MG63 (cell line): ENCODE measurements at regions not wholly inside any gene's neighbourhood (a gene's known extent, or its start where the extent isn't known, plus 50 kb on each side); places are given as distances from the start of the nearest gene placed in this dataset.

Experiments used
- DNase-seq: peaks from one replicate; pipeline ENCODE4 v3.0.0-alpha.2; 2020
- H3K27me3 ChIP-seq: fragments of 250-450 bp; sonication (Bioruptor Pico); 2 replicates; pipeline ENCODE4 v1.5.1; 2020; ENCODE audit warnings: mild to moderate bottlenecking, moderate library complexity
- H3K36me3 ChIP-seq: fragments of 250-450 bp; sonication (Bioruptor Pico); 2 replicates; pipeline ENCODE4 v1.5.1; 2020; ENCODE audit warnings: mild to moderate bottlenecking, moderate library complexity
- H3K4me3 ChIP-seq: fragments of 250-450 bp; sonication (Bioruptor Pico); 2 replicates; pipeline ENCODE4 v1.5.1; 2020; ENCODE audit warnings: mild to moderate bottlenecking, moderate library complexity
- H3K9me3 ChIP-seq: fragments of 250-450 bp; sonication (Bioruptor Pico); 2 replicates; pipeline ENCODE4 v1.5.1; 2020; ENCODE audit warnings: mild to moderate bottlenecking, moderate library complexity

DNA sequence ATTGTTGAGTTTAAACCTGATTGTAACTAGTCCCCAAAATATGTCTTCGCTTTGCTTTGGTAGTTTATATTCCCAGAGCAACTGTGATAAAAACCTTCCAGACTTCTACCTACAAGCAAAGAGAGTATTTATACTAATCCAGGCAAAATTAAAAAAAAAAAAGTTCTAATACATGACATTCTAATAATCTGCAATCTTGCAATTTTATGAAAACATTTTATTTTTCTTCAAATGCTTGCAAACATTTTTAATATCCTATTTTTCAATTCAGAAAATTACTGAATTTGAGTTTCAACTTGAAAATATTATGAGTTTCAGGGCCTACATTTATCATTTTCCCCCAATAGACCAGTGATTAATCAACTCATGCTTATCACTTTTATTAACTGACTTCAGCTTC is 830.2 kb upstream of the KLHL1 start:
- H3K9me3 ChIP-seq, result no peaks in the 10 kb centered on the region
- DNase-seq, result no peak
- no peaks in the 10 kb centered on the region for H3K27me3 ChIP-seq
- no peaks in the 10 kb centered on the region for H3K36me3 ChIP-seq
- no peak overlapping the region for H3K4me3 ChIP-seq

DNA sequence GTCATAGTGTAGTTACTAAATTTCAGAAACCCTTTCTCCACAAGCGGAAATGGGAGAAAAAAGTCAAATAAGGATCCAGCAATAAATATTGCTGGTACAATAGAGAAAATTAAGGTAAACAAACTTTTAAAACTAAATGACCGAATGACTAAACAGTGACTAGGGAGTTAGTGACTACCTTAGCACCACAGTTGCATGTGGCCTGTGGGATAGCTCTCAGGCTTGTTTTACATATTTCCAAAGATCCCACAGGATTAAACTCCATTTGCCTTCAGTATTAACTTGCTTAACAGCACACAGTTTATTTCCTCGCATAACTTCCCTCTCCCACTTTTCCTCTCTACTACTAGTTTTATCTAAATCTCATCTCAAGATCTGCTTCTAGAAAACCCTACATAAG is 824.3 kb upstream of the KLHL1 start:
- H3K9me3 ChIP-seq, result no peaks in the 10 kb centered on the region
- no peaks in the 10 kb centered on the region for H3K36me3 ChIP-seq
- no peak overlapping the region for H3K4me3 ChIP-seq
- no peaks in the 10 kb centered on the region for H3K27me3 ChIP-seq
- no peak for DNase-seq

DNA sequence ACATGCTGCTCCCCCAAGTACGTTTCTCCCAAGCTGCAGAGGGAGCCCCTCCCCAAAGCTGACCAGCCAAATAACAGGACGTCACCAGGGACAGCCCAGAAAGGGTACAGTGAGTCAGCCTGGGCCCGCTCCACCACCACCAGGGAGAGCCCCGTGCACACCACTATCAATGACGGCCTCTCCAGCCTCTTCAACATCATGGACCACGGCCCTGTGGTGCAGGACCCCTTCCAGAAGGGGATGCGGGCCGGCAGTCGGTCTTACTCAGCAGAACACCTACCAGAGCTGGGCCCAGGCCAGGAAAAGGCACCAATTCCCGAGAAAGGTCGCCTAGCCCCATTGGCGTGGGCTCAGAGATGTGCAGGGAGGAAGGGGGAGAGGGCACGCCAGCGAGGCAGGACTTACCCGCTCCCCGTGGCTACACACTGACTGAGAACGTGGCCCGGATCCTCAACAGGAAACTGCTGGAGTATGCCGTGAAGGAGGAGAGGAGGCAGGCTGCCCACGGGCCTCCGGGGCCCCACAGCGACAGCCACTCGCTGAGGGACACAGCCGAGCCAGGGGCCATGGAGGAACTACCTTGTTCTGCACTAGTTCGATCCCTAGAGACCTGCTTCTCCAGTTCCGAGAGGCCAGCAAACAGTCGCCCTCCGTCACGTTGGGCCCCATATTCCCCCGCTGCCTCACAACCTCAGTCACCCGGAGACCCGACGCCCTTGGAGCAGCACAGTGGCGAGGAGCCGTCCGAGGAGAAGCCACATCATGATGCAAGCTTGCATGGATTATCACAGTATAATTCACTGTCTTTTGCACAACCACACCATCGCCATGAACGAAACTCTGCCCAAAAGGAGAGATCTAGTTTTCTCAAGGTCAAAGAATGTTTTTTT is 815.9 kb upstream of the KLHL1 start:
- Histone ChIP-seq H3K4me3 (no peak overlapping the region), H3K9me3 (no peaks in the 10 kb centered on the region), H3K36me3 (no peaks in the 10 kb centered on the region), H3K27me3 (no peaks in the 10 kb centered on the region)
- DNase-seq, result no peak

DNA sequence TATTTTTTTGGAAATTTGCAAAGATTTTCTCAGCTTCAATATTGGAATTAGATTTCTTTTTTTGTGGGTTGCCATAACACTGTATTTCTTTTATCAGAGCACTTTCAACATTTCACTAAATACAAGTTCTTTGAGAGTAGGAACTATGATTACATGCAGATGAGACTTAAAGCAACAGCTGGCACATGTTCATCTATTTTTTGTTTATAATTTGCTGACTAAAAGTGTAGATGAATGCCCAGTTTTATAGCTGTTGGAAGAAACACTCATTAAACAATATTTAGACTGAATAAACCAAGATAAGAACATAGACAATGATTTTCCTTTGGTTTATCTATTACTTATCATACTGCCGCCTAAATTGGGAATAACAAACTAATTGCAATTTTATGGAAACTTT is 803.0 kb upstream of the KLHL1 start:
- no peaks in the 10 kb centered on the region for H3K27me3 ChIP-seq
- H3K36me3 ChIP-seq, result no peaks in the 10 kb centered on the region
- no peaks in the 10 kb centered on the region for H3K9me3 ChIP-seq
- no peak for DNase-seq
- no peak overlapping the region for H3K4me3 ChIP-seq

DNA sequence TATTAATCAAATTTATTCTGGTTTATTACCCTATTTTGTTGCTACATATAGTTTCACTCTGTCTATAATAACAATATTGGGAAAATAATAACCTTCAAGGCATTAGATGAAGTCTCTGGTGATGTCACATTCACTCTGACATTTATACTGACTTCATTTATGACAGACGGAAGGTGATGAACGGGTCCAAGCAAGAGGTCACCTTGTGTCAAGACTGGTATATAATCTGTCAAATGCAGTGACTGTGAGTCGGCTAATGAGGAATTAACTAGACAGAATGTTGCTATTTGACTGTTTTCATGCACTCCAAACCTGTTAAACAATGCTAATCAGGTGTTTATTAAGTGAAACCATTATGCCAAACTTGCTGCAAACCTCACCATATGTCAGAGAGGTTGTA is 800.5 kb upstream of the KLHL1 start:
- Histone ChIP-seq H3K4me3 (no peak overlapping the region), H3K36me3 (no peaks in the 10 kb centered on the region), H3K27me3 (no peaks in the 10 kb centered on the region), H3K9me3 (no peaks in the 10 kb centered on the region)
- no peak for DNase-seq

DNA sequence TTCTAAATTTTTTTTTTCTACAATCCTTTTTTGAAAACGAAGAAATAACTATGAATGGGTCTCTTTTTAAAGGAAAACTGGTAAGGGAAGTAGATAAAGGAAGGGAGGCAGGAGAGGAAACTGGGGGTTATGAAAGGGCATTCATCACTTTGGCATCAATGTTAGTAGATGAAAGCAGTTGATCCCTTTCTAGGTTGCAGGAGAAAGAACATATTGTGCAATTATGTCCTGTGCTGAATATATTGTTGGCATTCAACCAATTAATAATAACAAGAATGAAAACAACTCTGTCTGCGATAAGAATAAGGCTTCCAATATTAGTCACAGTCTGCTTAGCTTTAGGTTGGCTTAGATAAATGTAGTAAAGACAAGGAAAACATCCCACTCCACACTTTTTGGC is 796.8 kb upstream of the KLHL1 start:
- DNase-seq, result no peak
- no peak overlapping the region for H3K4me3 ChIP-seq
- no peaks in the 10 kb centered on the region for H3K27me3 ChIP-seq
- H3K36me3 ChIP-seq, result no peaks in the 10 kb centered on the region
- no peaks in the 10 kb centered on the region for H3K9me3 ChIP-seq

DNA sequence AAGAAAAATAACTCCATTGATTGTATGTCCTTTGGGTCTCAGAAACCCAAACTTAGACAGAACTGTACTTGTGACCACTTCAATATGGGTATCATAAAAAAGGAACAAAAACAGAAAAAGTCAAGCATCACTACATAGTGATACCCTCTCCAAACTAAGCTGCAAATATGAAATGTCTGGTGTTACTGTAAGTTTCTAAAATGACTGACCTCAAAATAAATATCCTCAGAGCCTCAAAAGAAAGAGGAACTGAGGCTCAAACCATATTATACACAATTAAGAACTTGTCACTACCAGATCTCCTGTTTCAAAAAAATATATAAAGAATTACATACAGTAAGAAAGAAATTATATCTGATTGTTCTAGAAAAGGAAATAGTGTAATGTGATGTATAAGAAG is 787.9 kb upstream of the KLHL1 start:
- Histone ChIP-seq H3K36me3 (no peaks in the 10 kb centered on the region), H3K9me3 (no peaks in the 10 kb centered on the region), H3K4me3 (no peak overlapping the region), H3K27me3 (no peaks in the 10 kb centered on the region)
- DNase-seq, result no peak

DNA sequence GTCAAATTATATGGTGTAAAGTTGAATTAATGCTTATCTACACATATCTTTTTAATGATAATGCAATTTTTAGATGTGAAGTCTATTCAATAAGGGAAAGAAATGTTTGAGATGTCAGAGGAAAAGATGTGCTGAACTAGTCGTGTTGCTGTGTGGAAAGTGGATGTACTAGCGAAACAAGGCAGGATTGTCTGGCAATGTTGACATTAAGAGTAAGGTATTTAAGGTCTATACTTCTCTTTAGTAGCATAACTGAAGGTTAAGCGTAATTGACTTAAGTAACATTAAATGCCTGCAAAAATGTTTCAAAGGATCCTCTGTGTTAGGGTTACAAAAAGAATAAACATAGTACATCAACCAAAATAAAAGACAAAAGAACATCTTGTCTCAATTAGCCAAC is 787.3 kb upstream of the KLHL1 start:
- H3K36me3 ChIP-seq, result no peaks in the 10 kb centered on the region
- no peaks in the 10 kb centered on the region for H3K9me3 ChIP-seq
- no peaks in the 10 kb centered on the region for H3K27me3 ChIP-seq
- H3K4me3 ChIP-seq, result no peak overlapping the region
- DNase-seq, result no peak

DNA sequence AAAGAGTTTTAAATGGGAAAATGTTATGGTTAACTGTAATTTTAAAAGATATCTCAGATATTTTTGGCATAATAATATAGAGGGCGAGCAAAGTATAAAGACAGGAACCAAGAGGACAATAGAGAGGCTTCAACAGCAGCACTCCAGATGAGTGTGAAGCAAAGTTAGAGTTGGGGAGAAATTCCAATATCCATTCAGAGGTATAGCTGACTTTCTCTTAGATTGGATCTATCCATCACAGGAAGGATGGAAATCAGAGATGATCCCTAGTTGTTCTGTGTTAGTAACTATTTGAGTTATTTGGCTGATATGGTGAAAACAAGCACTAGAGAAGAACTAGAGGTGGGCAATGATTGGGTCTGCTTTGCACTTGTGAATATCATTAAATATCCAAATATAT is 786.0 kb upstream of the KLHL1 start:
- no peak for DNase-seq
- no peaks in the 10 kb centered on the region for H3K9me3 ChIP-seq
- no peaks in the 10 kb centered on the region for H3K27me3 ChIP-seq
- H3K36me3 ChIP-seq, result no peaks in the 10 kb centered on the region
- no peak overlapping the region for H3K4me3 ChIP-seq

DNA sequence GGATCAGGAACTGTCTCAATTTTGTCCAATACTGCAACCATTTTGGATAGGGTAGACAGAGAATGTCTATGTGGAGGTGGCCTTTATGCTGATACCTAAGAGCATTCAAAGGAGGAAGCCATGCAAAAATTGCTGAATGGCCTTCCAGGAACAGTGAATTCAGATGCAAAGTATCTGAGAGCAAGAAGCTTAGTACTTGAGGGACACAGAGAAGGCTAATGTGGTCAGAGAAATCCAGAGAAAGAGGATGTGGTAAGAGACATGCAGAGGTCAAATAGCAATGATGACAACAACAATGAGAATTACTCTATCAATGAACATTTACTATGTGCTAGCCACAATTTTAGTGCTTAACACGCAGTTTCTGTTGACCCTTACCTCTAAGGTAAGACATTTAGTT is 785.6 kb upstream of the KLHL1 start:
- Histone ChIP-seq H3K9me3 (no peaks in the 10 kb centered on the region), H3K4me3 (no peak overlapping the region), H3K36me3 (no peaks in the 10 kb centered on the region), H3K27me3 (no peaks in the 10 kb centered on the region)
- DNase-seq, result no peak

DNA sequence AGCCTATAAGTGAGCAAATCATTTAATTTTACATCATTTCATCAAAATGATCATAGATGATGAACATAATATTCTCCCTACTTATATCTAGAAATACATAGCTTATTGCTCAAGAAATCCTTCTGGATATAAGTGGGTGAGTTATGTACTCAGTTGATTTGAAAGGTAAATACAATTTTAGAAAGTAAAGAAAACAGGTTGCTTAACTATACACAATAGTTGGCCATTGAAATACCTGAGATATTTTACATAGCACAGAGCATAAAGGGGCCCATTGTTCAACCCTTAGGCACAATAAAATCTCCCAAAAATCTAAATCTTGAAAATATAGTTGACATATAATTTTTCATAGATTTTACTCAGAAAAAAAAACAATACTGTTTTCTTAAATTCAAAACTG is 782.0 kb upstream of the KLHL1 start:
- DNase-seq, result no peak
- Histone ChIP-seq H3K36me3 (no peaks in the 10 kb centered on the region), H3K9me3 (no peaks in the 10 kb centered on the region), H3K27me3 (no peaks in the 10 kb centered on the region), H3K4me3 (no peak overlapping the region)

DNA sequence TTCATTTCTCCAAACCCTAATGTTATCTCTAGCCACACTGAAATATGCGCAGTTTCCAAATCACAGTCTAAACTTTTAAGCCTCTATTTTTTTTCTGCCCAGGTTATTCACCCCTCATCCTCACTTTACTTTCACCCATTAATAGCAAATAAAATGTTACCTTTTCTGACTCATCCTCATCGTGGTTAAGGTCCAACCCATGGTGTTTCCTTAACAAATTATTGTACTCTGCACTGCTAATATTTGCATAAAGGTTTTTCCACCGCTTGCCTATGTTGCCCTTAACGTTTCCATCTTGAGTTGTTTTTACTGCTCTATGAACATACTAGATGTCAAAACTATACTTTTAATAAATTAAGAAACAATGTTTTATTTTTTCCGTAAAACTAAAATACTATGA is 780.9 kb upstream of the KLHL1 start:
- no peaks in the 10 kb centered on the region for H3K27me3 ChIP-seq
- no peaks in the 10 kb centered on the region for H3K9me3 ChIP-seq
- H3K36me3 ChIP-seq, result no peaks in the 10 kb centered on the region
- no peak overlapping the region for H3K4me3 ChIP-seq
- DNase-seq, result no peak

DNA sequence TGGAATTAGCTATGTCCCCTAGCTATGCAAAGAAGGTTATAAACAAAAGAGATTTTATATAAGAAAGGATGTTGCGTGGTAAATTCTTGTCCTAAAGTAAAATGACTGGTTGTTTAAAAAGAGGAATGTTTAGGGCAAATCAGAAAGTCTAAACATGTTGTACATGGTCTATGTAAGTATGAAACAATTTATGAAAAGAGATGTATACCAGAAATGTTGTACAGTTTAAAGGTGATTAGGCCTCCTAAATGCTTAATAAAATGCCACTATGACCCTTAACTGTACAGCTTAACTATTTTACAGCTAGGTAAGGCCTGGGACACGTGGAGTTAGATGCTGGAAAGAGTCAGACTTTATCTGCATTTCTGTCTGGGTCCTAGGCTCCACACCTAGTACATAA is 775.9 kb upstream of the KLHL1 start:
- H3K9me3 ChIP-seq, result no peaks in the 10 kb centered on the region
- no peaks in the 10 kb centered on the region for H3K36me3 ChIP-seq
- no peak for DNase-seq
- no peak overlapping the region for H3K4me3 ChIP-seq
- H3K27me3 ChIP-seq, result no peaks in the 10 kb centered on the region

DNA sequence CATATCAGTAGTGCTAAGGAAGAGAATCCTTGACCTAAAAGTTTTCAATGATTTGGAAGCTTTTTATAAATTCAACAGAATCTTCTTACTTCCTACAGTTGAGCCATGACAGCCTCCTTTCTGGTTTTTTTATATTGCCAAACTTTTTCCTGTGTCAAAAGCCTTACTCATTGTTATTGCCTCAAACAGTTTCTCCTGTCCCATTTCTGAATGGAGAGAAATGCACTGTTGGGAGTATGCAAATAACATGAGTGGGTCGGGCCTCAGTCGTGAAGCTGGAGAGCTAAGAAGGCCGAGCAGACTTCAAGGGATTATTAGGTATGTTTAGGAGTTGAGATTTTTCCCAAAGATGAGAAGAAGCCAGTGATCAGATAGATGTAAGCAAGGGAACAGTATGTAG is 766.4 kb upstream of the KLHL1 start:
- no peak for DNase-seq
- Histone ChIP-seq H3K36me3 (no peaks in the 10 kb centered on the region), H3K9me3 (no peaks in the 10 kb centered on the region), H3K4me3 (no peak overlapping the region), H3K27me3 (no peaks in the 10 kb centered on the region)

DNA sequence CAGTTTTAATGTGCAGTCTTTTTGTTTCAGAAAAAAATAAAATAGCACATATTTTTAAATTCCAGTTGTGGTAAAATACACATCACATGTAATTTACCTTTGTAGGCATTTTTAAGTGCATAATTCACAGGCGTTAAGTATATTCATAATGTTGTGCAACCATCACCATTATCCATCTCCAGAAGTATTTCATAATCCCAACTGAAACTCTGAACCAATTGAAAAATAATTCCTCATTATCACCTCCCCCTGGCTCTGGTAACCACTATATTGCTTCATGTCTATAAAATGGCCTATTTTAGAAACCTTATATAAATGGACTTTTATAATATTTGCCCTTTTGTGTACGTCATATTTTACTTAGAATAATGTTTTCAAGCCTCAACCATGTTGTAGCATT is 756.5 kb upstream of the KLHL1 start:
- no peak overlapping the region for H3K4me3 ChIP-seq
- no peak for DNase-seq
- no peaks in the 10 kb centered on the region for H3K27me3 ChIP-seq
- no peaks in the 10 kb centered on the region for H3K9me3 ChIP-seq
- H3K36me3 ChIP-seq, result no peaks in the 10 kb centered on the region

DNA sequence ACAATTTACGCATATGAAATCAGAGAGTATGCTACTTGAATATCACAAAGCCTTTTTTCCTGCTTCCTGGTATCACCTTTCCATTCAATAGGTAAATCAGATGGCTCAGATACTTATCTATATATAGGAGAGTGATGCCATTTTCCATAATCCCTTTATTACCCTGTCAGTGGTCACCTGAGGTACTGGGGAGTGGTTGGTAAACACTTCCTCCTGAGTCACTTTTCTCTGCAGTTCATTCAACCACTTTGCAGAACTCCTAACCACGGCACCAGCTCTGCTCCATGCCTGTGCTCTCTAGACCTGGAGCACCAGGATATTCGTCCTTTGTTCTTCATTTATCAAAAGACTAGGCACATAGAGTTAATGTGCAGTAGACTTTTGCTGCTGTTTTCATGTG is 748.5 kb upstream of the KLHL1 start:
- Histone ChIP-seq H3K27me3 (no peaks in the 10 kb centered on the region), H3K9me3 (no peaks in the 10 kb centered on the region), H3K36me3 (no peaks in the 10 kb centered on the region), H3K4me3 (no peak overlapping the region)
- no peak for DNase-seq

DNA sequence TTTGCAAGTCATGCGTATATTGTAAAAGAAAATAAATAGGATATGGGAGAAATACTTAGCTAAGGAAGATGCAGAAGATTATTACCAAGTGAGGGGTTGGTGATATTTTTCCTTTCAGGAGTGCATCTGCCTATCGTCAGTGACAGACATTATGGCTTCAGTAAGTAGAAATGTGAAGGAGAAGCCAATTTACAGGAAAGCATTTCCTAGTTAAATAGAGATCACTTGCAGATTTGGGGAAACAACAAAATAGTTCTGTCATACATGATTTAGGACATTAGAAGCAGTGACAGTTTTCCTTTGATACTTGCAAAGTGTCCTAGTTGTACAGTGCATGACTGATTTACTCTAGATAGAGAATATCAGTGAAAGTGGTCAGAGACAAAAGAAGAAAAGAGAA is 747.8 kb upstream of the KLHL1 start:
- no peak for DNase-seq
- Histone ChIP-seq H3K36me3 (no peaks in the 10 kb centered on the region), H3K4me3 (no peak overlapping the region), H3K27me3 (no peaks in the 10 kb centered on the region), H3K9me3 (no peaks in the 10 kb centered on the region)

DNA sequence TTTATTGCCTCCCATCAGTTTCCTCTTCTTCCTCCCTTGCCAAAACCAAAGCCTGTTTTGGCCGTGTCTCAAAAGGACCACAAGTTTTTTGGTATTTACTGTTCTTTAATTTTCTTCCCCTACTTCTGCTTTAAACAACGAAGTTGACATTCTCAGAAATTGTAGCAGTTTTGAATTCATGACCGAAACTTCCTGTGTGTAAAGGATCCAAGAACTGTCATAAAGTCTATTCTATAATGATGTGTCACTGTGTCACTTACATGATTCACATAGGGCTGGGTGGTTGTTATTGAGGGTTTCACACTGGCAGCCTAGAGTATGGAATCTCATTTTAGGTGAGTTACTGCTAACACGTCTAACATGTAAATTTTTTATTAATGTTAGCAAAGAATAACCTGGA is 741.0 kb upstream of the KLHL1 start:
- Histone ChIP-seq H3K27me3 (no peaks in the 10 kb centered on the region), H3K4me3 (no peak overlapping the region), H3K36me3 (no peaks in the 10 kb centered on the region), H3K9me3 (no peaks in the 10 kb centered on the region)
- no peak for DNase-seq
